Smooth muscle cell (in vitro differentiated cells): ENCODE measurements at regions not wholly inside any gene's neighbourhood (a gene's known extent, or its start where the extent isn't known, plus 50 kb on each side); places are given as distances from the start of the nearest gene placed in this dataset.

ENCODE experiments used
- DNase-seq: peaks from one replicate; lab custom pipeline; 2025; ENCODE audit not compliant: unreplicated experiment; lab: John Stamatoyannopoulos, UW
- H2AFZ ChIP-seq: fragments of 200-600 bp; sonication (generic); 2 replicates; pipeline ENCODE4 v1.6.0; 2016; ENCODE audit warnings: antibody characterized with exemption, low read depth, mild to moderate bottlenecking
- H3F3A ChIP-seq: fragments of 200-600 bp; sonication (generic); 2 replicates; pipeline ENCODE4 v1.6.0; 2017; ENCODE audit warnings: antibody characterized with exemption, low read depth
- H3K27ac ChIP-seq: fragments of 200-600 bp; sonication (generic); 2 replicates; pipeline ENCODE4 v1.5.1; 2016; ENCODE audit warnings: low read depth, mild to moderate bottlenecking
- H3K27me3 ChIP-seq: fragments of 200-600 bp; sonication (generic); 2 replicates; pipeline ENCODE4 v1.6.1; 2016; ENCODE audit warnings: low read depth, mild to moderate bottlenecking
- H3K36me3 ChIP-seq: fragments of 200-600 bp; sonication (generic); 2 replicates; pipeline ENCODE4 v1.5.1; 2016; ENCODE audit warnings: low read depth
- H3K4me1 ChIP-seq: fragments of 200-600 bp; sonication (generic); 2 replicates; pipeline ENCODE4 v1.5.1; 2016; ENCODE audit warnings: low read depth
- H3K4me2 ChIP-seq: fragments of 200-600 bp; sonication (generic); 2 replicates; pipeline ENCODE4 v1.6.0; 2016; ENCODE audit warnings: mild to moderate bottlenecking
- H3K4me3 ChIP-seq: fragments of 200-600 bp; sonication (generic); 2 replicates; pipeline ENCODE4 v1.5.1; 2016; ENCODE audit warnings: mild to moderate bottlenecking
- H3K79me2 ChIP-seq: fragments of 200-600 bp; sonication (generic); 2 replicates; pipeline ENCODE4 v1.6.0; 2016; ENCODE audit warnings: low read depth, mild to moderate bottlenecking
- H3K9ac ChIP-seq: fragments of 200-600 bp; sonication (generic); 2 replicates; pipeline ENCODE4 v1.6.0; 2016; ENCODE audit warnings: low read depth
- H3K9me3 ChIP-seq: fragments of 200-600 bp; sonication (generic); replicated peaks from 2 replicates; pipeline ENCODE4 v1.5.1; 2016; ENCODE audit warnings: low read depth
- H4K20me1 ChIP-seq: fragments of 200-600 bp; sonication (generic); 2 replicates; pipeline ENCODE4 v1.6.0; 2016; ENCODE audit warnings: low read depth
- WGBS: methylation state at CpG from one replicate; pipeline ENCODE4 v1.1.7; 2016; ENCODE audit warnings: low lambda C conversion rate; 5-methylcytosine and 5-hydroxymethylcytosine counted together
- TF ChIP-seq, protein P1 (sequence below): fragments of 200-600 bp; sonication (generic); IDR thresholded peaks from 2 replicates; pipeline ENCODE4 v1.5.1; 2017; ENCODE audit warnings: borderline replicate concordance, mild to moderate bottlenecking, antibody characterized with exemption; ENCODE audit not compliant: insufficient read depth, poor library complexity, severe bottlenecking

DNA sequence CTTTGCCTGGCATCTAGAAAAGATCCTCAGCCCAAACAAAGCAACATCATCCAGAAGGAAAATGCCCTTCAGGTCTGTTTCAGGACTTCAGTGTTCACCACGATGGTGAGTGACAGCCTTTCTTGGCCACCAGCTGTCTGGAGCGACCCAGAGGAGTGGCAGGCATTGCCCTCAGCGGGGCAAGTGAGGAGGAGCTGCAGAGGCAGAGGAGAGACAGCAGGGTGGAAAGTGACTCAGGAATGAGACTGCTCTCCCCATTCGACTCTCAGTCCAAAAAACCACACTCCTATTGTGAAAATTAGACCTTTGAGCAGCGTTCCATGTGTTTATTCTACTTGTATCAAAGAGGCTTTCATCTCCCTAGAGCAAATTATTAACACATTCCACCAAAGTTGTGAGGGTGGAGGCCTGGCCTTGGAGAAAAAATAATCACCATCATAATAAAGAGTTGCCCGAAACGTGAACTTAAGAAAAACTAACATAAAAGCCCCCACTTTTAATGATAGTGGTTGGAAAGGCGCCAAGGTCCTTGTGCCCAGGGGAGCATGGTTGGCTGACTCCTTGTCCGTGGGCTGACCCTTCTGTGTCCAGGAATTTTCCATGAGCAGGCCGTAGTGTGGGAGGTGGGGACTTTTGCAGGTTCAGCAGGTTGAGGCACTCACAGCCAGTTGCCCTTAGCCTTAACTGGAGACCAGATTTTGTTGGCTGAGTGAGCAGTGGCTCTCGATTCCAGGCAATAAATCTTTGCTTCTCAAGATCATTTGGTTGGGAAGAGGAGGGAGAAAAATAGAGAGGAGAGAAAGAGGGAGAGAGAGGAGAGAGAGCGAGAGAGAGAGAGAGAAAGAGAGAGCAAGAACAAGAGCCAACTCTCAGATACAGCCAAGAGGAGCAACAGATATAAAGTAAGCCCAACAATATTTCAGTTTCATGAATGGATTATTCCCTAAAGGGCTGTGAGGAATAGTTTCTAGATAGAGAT, 125.9 kb upstream of the ANKRD55 start:
- Histone ChIP-seq H3K9me3 (no peaks in the 10 kb centered on the region), H3K4me3 (no peak overlapping the region), H3K27me3 (no peaks in the 10 kb centered on the region), H2AFZ (no peak overlapping the region), H3F3A (peaks cover 7% of the 10 kb centered on the region), H3K4me1 (no peaks in the 10 kb centered on the region), H3K36me3 (no peaks in the 10 kb centered on the region), H3K4me2 (peak overlapping the region; percentile 42), H4K20me1 (no peaks in the 10 kb centered on the region), H3K27ac (peak overlapping the region; percentile 74), H3K9ac (no peak overlapping the region), H3K79me2 (peaks cover 7% of the 10 kb centered on the region)
- DNase-seq, result no peak
- WGBS, result 45% methylated on average over 12 of the region's 12 CpGs
- TF ChIP-seq, protein P1, sequence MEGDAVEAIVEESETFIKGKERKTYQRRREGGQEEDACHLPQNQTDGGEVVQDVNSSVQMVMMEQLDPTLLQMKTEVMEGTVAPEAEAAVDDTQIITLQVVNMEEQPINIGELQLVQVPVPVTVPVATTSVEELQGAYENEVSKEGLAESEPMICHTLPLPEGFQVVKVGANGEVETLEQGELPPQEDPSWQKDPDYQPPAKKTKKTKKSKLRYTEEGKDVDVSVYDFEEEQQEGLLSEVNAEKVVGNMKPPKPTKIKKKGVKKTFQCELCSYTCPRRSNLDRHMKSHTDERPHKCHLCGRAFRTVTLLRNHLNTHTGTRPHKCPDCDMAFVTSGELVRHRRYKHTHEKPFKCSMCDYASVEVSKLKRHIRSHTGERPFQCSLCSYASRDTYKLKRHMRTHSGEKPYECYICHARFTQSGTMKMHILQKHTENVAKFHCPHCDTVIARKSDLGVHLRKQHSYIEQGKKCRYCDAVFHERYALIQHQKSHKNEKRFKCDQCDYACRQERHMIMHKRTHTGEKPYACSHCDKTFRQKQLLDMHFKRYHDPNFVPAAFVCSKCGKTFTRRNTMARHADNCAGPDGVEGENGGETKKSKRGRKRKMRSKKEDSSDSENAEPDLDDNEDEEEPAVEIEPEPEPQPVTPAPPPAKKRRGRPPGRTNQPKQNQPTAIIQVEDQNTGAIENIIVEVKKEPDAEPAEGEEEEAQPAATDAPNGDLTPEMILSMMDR, result no peak

DNA sequence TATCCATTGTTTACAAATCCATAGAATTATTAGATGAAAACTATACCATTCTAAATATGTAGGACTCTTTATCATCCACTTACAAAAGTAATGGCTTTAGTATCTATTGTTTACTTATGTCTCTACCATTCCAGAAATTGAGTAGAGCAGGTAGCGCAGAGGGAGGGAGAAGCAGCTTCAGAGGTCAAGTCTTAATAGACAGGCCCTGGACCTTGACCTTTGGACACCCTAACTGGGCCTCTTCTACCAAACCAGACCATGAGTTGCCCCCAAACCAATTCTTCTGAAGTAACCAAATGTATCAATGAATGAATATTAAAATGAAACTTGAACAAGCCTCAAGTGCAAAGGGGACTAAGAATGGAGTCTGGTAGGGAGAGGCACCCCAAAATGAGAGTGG, 124.9 kb upstream of the ANKRD55 start:
- Histone ChIP-seq H3K36me3 (no peaks in the 10 kb centered on the region), H2AFZ (no peak overlapping the region), H3F3A (peaks cover 7% of the 10 kb centered on the region), H3K27me3 (no peaks in the 10 kb centered on the region), H3K9ac (no peak overlapping the region), H3K9me3 (no peaks in the 10 kb centered on the region), H3K4me2 (no peak overlapping the region), H3K4me1 (no peaks in the 10 kb centered on the region), H3K27ac (no peak overlapping the region), H4K20me1 (no peaks in the 10 kb centered on the region), H3K79me2 (peaks cover 7% of the 10 kb centered on the region), H3K4me3 (no peak overlapping the region)
- DNase-seq, result no peak
- TF ChIP-seq, protein P1, result no peak
- WGBS, result 86% methylated on average over 1 of the region's 1 CpG

DNA sequence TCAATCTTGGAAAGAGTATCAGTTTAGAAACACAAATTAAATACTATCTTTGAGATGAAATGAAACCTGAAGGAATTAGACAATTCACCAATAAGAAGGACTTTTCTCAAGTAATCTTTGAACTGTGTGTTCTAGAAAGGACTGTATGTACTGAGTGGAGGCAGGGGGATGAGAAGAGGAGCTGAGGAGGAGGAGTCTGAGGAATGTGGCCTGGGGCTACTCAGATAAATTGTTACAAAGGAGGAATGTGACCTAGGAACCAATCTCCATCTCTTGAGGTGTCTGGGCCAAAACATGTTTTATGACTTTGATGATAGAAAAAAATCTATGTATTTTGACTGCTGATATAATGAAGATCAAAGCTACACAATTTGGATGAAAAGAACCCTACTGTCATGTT, 124.3 kb upstream of the ANKRD55 start:
- H2AFZ ChIP-seq, result no peak overlapping the region

More for the DNA sequence above, 124.3 kb upstream of the ANKRD55 start:
- TF ChIP-seq, protein P1, result no peak
- no peak overlapping the region for H3K27ac ChIP-seq
- H3K9me3 ChIP-seq, result no peaks in the 10 kb centered on the region
- no peaks in the 10 kb centered on the region for H3K4me1 ChIP-seq
- H4K20me1 ChIP-seq, result no peaks in the 10 kb centered on the region
- H3K36me3 ChIP-seq, result no peaks in the 10 kb centered on the region
- H3K79me2 ChIP-seq, result peaks cover 7% of the 10 kb centered on the region
- no peak overlapping the region for H3K4me3 ChIP-seq
- no peaks in the 10 kb centered on the region for H3K27me3 ChIP-seq
- peak overlapping the region; percentile 39 for H3K4me2 ChIP-seq
- H3K9ac ChIP-seq, result no peak overlapping the region
- DNase-seq, result no peak
- H3F3A ChIP-seq, result peaks cover 7% of the 10 kb centered on the region
